ENCODE measurements at regions not wholly inside any gene's neighbourhood (a gene's known extent, or its start where the extent isn't known, plus 50 kb on each side); places are given as distances from the start of the nearest gene placed in this dataset.

DNA sequence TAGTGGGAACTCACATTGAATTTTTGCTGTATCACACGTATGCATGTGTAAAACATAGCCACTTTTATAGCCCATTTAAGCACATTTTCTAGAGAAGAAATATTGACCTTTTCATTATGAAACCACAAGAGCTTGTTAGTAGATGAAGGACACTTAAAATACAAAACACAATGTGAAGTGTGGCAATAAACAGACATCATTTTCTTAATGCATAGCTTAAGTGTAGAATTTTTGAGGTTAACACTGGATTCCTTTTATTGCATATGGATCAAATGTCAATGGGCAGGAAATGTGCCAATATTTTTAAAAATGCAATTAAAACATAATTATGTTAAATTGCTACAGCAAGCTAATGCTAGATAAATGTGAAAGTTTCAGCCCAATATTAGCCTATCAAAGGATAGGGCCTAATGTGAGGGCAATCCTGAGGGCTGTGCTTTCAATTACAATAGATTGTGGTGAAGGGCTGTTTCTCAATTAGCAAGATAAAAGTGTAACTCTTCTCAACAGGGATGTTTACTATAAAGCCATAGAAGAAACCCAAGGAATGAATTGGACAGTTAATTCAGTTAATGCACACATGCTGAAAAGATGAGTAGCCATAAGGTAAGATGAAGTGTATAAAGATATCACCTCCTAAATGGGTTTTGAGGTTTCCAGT is 489.0 kb upstream of the CDIN1 start:
- TF ChIP-seq POLR2A (IDR thresholded peaks at IDR 0.05; ENCODE audit: low read depth, low read length) (no peak), TAF1 (IDR thresholded peaks at IDR 0.05; ENCODE audit: borderline replicate concordance, low read depth, low read length) (no peak)
